Cardiac muscle cell (in vitro differentiated cells and primary cell): ENCODE measurements at regions not wholly inside any gene's neighbourhood (a gene's known extent, or its start where the extent isn't known, plus 50 kb on each side); places are given as distances from the start of the nearest gene placed in this dataset.
"Not testable (repeated sequence)": the region's sequence is repeated elsewhere in the genome, so short reads cannot be mapped to it uniquely, and the experiment has no call there.

Experiments used
- DNase-seq, 2 donors: peaks; one replicate each; pipeline versions ENCODE4 v3.0.0 to v3.0.0-alpha.2; 2010 to 2017; ENCODE audit warnings: low read depth in 1 of 2, low spot score in 1 of 2
- H3K27ac ChIP-seq: fragments of 200-600 bp; sonication (generic); 2 replicates; pipeline ENCODE4 v1.5.1; 2016
- H3K27me3 ChIP-seq: fragments of 200-600 bp; sonication (generic); 2 replicates; pipeline ENCODE4 v1.6.0; 2016; ENCODE audit warnings: control low read depth
- H3K36me3 ChIP-seq: fragments of 200-600 bp; sonication (generic); 2 replicates; pipeline ENCODE4 v1.5.1; 2016; ENCODE audit warnings: control low read depth
- H3K4me1 ChIP-seq: fragments of 200-600 bp; sonication (generic); 2 replicates; pipeline ENCODE4 v1.8.1; 2017; ENCODE audit warnings: low read depth, mild to moderate bottlenecking, mixed run types
- H3K4me3 ChIP-seq: fragments of 200-600 bp; sonication (generic); 2 replicates; pipeline ENCODE4 v1.5.1; 2016; ENCODE audit warnings: mild to moderate bottlenecking
- H3K9me3 ChIP-seq: fragments of 200-600 bp; sonication (generic); 2 replicates; pipeline ENCODE4 v1.5.1; 2017; ENCODE audit warnings: low read depth, mild to moderate bottlenecking, control low read depth

- H3K27me3 ChIP-seq, H3K9me3 ChIP-seq, DNase-seq, H3K27ac ChIP-seq, H3K4me1 ChIP-seq, H3K36me3 ChIP-seq, H3K4me3 ChIP-seq: not testable (repeated sequence)
Measured at GRCh38 chr21:6467189-6467774, 4054.1 kb upstream of the TPTE start.

DNA sequence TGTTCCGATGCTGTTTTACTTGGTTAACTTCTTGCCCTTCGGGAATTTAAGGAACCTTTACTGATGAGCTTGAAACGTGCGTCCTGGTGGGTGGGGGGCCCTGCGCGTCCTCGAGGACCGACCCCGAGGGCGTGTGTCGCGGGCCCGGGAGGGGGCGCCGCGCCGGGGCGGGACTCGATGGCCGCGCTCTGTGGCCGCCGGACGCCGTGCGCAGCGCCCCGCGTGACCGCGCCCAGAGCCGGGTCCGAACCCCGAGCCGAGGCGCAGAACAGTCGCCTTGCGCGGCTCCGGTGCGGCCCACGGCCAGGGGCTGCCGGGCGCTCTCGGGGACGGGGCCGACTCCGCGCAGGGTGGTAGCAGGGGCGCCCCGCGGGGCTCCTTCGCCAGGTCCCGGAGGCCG is 4053.5 kb upstream of the TPTE start:
- H3K4me1 ChIP-seq, H3K9me3 ChIP-seq, H3K4me3 ChIP-seq, DNase-seq, H3K27ac ChIP-seq, H3K27me3 ChIP-seq, H3K36me3 ChIP-seq: not testable (repeated sequence)

- not testable (repeated sequence) for DNase-seq, H3K27ac ChIP-seq, H3K27me3 ChIP-seq, H3K36me3 ChIP-seq, H3K4me1 ChIP-seq, H3K9me3 ChIP-seq, H3K4me3 ChIP-seq
Measured at GRCh38 chr21:6468331-6468860, 4053.0 kb upstream of the TPTE start.

DNA sequence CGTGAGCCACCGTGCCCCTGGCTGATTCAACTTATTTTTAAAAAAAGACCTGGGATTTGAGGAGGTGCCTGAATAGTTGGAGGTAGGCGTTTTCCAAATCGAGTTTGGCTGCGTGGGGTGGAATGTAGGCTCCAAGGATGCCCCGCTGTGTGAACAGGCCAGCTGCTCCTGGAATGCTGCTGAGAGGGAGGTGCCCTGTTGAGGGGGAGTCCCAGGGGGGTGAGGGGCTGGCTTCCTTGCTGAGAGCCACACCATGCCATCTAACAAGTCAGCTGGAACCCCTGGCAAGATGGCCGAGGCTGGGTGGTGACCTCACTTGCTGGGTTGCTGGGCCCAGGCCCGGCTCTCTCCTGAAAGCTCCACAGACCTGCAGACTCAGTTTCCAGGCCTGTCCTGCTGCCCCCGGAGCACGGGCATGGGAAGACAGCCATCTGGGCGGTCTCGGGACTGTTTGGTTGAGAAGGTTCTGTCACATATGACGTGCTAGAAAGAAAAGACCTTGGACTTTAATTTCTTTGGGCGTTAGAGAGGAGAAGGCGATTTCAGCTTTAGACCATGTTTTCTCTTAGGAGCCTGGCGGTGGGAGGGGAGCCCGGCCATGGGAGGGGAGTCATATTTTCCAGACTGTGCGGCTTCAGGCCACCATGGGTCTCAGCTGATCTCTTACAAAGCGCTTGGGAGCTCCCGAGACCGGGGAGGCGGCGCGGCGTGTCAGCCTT is 4047.0 kb upstream of the TPTE start:
- H3K27ac ChIP-seq, H3K9me3 ChIP-seq, H3K27me3 ChIP-seq, H3K4me1 ChIP-seq, H3K36me3 ChIP-seq, DNase-seq, H3K4me3 ChIP-seq: not testable (repeated sequence)

GRCh38 chr21:6481116-6481515 is 4040.3 kb upstream of the TPTE start:
- not testable (repeated sequence) for H3K9me3 ChIP-seq, H3K27me3 ChIP-seq, H3K4me1 ChIP-seq, H3K36me3 ChIP-seq, H3K4me3 ChIP-seq, H3K27ac ChIP-seq, DNase-seq

GRCh38 chr21:6482616-6483015 is 4038.8 kb upstream of the TPTE start:
- H3K4me3 ChIP-seq, H3K27me3 ChIP-seq, H3K4me1 ChIP-seq, H3K9me3 ChIP-seq, H3K36me3 ChIP-seq, DNase-seq, H3K27ac ChIP-seq: not testable (repeated sequence)

DNA sequence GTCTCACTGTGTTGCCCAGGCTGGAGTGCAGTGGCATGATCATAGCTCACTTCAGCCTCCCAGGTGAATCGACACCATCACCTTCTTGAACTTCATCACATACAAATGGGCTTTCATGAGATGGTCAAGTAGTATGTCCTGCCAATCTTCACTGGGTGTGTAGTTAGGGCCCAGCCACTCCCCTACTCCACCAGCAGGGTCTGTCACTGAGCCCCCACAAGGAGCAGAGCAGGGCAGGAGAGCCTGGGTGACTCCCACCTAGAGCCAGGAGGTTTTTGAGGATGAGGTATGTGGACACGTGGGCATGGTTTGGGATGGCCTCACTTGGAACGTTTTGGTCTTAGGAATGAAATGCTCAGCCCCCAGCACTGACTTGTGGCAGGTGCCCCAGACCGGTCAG is 4037.7 kb upstream of the TPTE start:
- not testable (repeated sequence) for H3K27ac ChIP-seq, H3K9me3 ChIP-seq, H3K4me1 ChIP-seq, H3K36me3 ChIP-seq, H3K27me3 ChIP-seq, DNase-seq, H3K4me3 ChIP-seq

GRCh38 chr21:6486821-6487220 is 4034.6 kb upstream of the TPTE start:
- not testable (repeated sequence) for H3K27me3 ChIP-seq, DNase-seq

GRCh38 chr21:6492691-6493090 is 4028.7 kb upstream of the TPTE start:
- not testable (repeated sequence) for H3K27ac ChIP-seq, H3K27me3 ChIP-seq, DNase-seq, H3K4me3 ChIP-seq, H3K9me3 ChIP-seq, H3K4me1 ChIP-seq, H3K36me3 ChIP-seq

More at GRCh38 chr21:6486821-6487220, 4034.6 kb upstream of the TPTE start:
- not testable (repeated sequence) for H3K4me1 ChIP-seq, H3K27ac ChIP-seq, H3K4me3 ChIP-seq, H3K9me3 ChIP-seq, H3K36me3 ChIP-seq

DNA sequence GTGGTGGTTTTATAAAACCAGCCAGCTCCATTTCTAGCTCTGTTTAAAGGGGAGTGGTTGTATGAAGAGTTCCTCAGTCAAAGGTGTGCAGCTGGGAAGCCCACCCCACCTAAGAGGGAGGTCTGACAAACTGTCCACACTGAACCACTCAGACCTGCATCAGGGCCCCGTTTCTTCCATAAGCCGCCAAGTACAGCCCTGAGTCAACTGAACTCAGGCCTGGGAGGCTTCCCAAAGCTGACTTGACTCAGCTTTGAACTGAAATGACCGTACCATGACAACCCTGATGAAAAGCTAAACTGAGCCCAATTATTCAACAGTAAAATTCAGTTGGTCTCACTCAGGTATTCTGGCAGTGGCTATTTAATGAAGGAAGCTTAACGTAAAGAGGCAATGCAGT is 4027.4 kb upstream of the TPTE start:
- not testable (repeated sequence) for H3K4me1 ChIP-seq, H3K27me3 ChIP-seq, H3K9me3 ChIP-seq, H3K27ac ChIP-seq, DNase-seq, H3K36me3 ChIP-seq, H3K4me3 ChIP-seq

- DNase-seq, H3K4me3 ChIP-seq, H3K4me1 ChIP-seq, H3K9me3 ChIP-seq, H3K27ac ChIP-seq, H3K27me3 ChIP-seq, H3K36me3 ChIP-seq: not testable (repeated sequence)
Measured at GRCh38 chr21:6496356-6496755, 4025.0 kb upstream of the TPTE start.

- H3K4me1 ChIP-seq, H3K27me3 ChIP-seq, H3K9me3 ChIP-seq, H3K36me3 ChIP-seq: not testable (repeated sequence)
- DNase-seq: peak; percentile 0
- peak overlapping the region; percentile 41 for H3K4me3 ChIP-seq
- H3K27ac ChIP-seq: peak overlapping the region; percentile 77
Measured at GRCh38 chr21:6498716-6499115, 4022.7 kb upstream of the TPTE start.

DNA sequence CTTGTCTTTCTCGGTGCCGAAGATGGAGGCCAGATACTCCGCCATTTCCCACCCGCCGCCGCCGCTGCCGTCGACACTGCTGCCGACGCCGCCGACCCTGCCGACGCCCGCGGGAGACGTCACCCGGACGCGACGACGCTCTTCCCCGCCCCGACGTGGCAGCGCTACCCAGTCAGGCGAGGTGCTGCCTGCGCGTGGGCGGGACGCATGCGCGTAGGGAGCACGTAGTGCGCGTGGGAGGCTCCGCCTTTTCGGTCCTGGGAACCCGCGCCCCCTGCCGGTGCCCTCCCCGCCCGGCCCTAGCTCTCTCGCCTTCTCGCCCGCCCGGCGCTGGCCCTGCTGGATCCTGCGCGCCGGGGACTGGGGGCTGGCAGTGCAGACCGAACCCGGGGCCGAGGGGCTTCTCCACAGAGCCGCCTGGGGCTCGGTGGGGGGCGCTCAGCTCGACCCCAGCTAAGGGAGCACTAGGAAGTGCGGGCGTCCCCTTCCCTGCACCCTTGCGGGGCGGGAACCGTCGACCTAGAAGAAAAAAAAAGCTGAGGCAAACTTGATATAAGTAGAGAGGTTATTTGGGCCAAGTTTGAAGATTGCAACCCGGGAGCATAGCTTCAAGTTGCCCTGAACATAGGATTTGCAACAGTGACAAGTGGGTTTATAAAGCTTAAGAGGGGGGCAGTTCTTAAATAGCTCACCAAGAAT is 4022.1 kb upstream of the TPTE start:
- not testable (repeated sequence) for H3K9me3 ChIP-seq, H3K4me3 ChIP-seq, H3K36me3 ChIP-seq, H3K27me3 ChIP-seq, DNase-seq, H3K4me1 ChIP-seq, H3K27ac ChIP-seq

GRCh38 chr21:6499866-6500265 is 4021.5 kb upstream of the TPTE start:
- H3K4me3 ChIP-seq, H3K4me1 ChIP-seq, DNase-seq, H3K36me3 ChIP-seq, H3K27ac ChIP-seq, H3K9me3 ChIP-seq, H3K27me3 ChIP-seq: not testable (repeated sequence)
